Heart right ventricle (tissue), 16 donors: ENCODE measurements at regions not wholly inside any gene's neighbourhood (a gene's known extent, or its start where the extent isn't known, plus 50 kb on each side); places are given as distances from the start of the nearest gene placed in this dataset.
"Not testable (repeated sequence)": the region's sequence is repeated elsewhere in the genome, so short reads cannot be mapped to it uniquely, and the experiment has no call there.

Experiments used
- ATAC-seq, 8 donors: fragments of 200-7000 bp; cut with Tn5 transposase; one replicate each; pipeline ENCODE4 v1.9.1; 2020; ENCODE audit warnings: mild to moderate bottlenecking in 8 of 8, moderate library complexity in 8 of 8, moderate number of reproducible peaks in 1 of 8
- DNase-seq, 2 donors: peaks; one replicate each; pipeline ENCODE4 v3.0.0-alpha.2; 2020
- H3K27ac ChIP-seq, 10 donors: fragments of 200-600 bp; sonication (generic) in 2 of 10; one replicate each; pipeline versions ENCODE4 v1.5.0 to v1.8.0; 2020 to 2022; ENCODE audit warnings: mild to moderate bottlenecking in 3 of 10
- H3K27me3 ChIP-seq, 7 donors: fragments of 200-600 bp; one replicate each; pipeline ENCODE4 v1.8.0; 2021 to 2022; ENCODE audit warnings: mild to moderate bottlenecking in 2 of 7
- H3K36me3 ChIP-seq, 9 donors: fragments of 200-600 bp; sonication (generic) in 1 of 9; one replicate each; pipeline versions ENCODE4 v1.5.0 to v1.8.0; 2020 to 2022; ENCODE audit warnings: mild to moderate bottlenecking in 2 of 9
- H3K4me1 ChIP-seq, 9 donors: fragments of 200-600 bp; sonication (generic) in 1 of 9; one replicate each; pipeline versions ENCODE4 v1.5.0 to v1.8.0; 2020 to 2022; ENCODE audit warnings: mild to moderate bottlenecking in 4 of 9
- H3K4me3 ChIP-seq, 10 donors: fragments of 200-600 bp; sonication (generic) in 2 of 10; one replicate each; pipeline versions ENCODE4 v1.5.0 to v1.8.0; 2020 to 2022; ENCODE audit warnings: mild to moderate bottlenecking in 7 of 10, moderate library complexity in 2 of 10
- H3K9me3 ChIP-seq, 11 donors: fragments of 200-600 bp in 10 of 11; sonication (generic) in 2 of 11; one replicate each; pipeline versions ENCODE4 v1.5.0 to v1.8.0; 2013 to 2022; ENCODE audit warnings: mild to moderate bottlenecking in 2 of 11, control low read depth in 1 of 11, moderate library complexity in 1 of 11
- CTCF ChIP-seq, 9 donors: fragments of 200-600 bp; sonication (generic) in 2 of 9; IDR thresholded peaks; one replicate each; pipeline versions ENCODE4 v1.5.0 to v1.8.0; 2021 to 2022; ENCODE audit warnings: antibody characterized with exemption in 9 of 9, mild to moderate bottlenecking in 5 of 9, moderate library complexity in 1 of 9
- WGBS, 2 donors: extraction: QIAGEN DNeasy Blood & Tissue Kit; methylation state at CpG; one replicate each; pipeline ENCODE4 v1.1.7; 2013; ENCODE audit warnings: inconsistent platforms in 1 of 2; 5-methylcytosine and 5-hydroxymethylcytosine counted together
- intact Hi-C, 10 donors: fragments of 100-400 bp; cut with DNase I; formaldehyde crosslinking; loops; one replicate each; pipeline versions ENCODE4 v1.11.1 to v1.14.2; 2022
- donor health status: Arrhythmogenic right ventricular cardiomyopathy.
- donor health status: ischemic (EF 13 %, LVEDD 7.1; RV severe dilation, severe dysfunction).
- donor health status: healthy with polysubstance abuse.
- donor health status: DM: no; HTN: yes; CAD: no.
- donor health status: DM: no; HTN: no; CAD: no.
- donor health status: ischemic (EF 25% LVEDD 6.9; RV normal size, moderate dysfunction).
- donor health status: ischemic (EF 25% LVEDD 5.7; RV mildly dilated, moderate dysfunction).
- donor health status: healthy.
- donor health status: DM: yes; HTN: yes; CAD: no.
- donor health status: Ischemic cardiomyopathy.
- donor health status: ischemic (EF 35%, LVEDD 5.7; RV mildly dilated, moderate dysfunction).
- donor health status: nonischemic (EF 11% LVEDD 7.7; RV severe dilation, severe dysfunction).
- donor health status: DM: yes; HTN: yes; CAD: no.
- donor health status: PGD.
- donor health status: ischemic (EF 29% LVEDD 5.4; RV normal size, mild dysfunction).
- donor health status: nonischemic (EF 23%, LVEDD 6.1; RV moderate dilation, normal function).

- WGBS, 2 donors, result 97 to 100% methylated on average over 3 of the region's 3 CpGs
- H3K4me1 ChIP-seq, result not testable (repeated sequence)
Measured at GRCh38 chrX:132302687-132303086, 83.4 kb upstream of the RAP2C start.

GRCh38 chrX:132294776-132295495 lies 75.7 kb upstream of the RAP2C start:
- H3K27me3 ChIP-seq, result no peaks in the 10 kb centered on the region
- no peak for DNase-seq
- intact Hi-C loops, result loop anchor here (5.0 to 10.0 kb wide), 5 partner anchors 160 to 322 kb away; no protein-coding TSS in a partner anchor
- H3K9me3 ChIP-seq, result peaks cover 0 to 6% (median 0%) of the 10 kb centered on the region in 11 donors
- 90 to 91% methylated on average over 2 of the region's 2 CpGs for WGBS, 2 donors
- ATAC-seq, result no peak
- H3K4me1 ChIP-seq, result peaks cover 0 to 5% (median 0%) of the 10 kb centered on the region in 9 donors
- H3K27ac ChIP-seq, result no peak overlapping the region
- no peak for TF ChIP-seq CTCF (IDR thresholded peaks at IDR 0.05)
- H3K4me3 ChIP-seq, result no peak overlapping the region
- no peaks in the 10 kb centered on the region for H3K36me3 ChIP-seq

More at GRCh38 chrX:132302687-132303086, 83.4 kb upstream of the RAP2C start:
- H3K27ac ChIP-seq, ATAC-seq, H3K27me3 ChIP-seq, intact Hi-C loops, H3K36me3 ChIP-seq, DNase-seq, H3K4me3 ChIP-seq: not testable (repeated sequence)
- H3K9me3 ChIP-seq, result peaks cover 0 to 10% (median under 1%) of the 10 kb centered on the region in 11 donors

GRCh38 chrX:132294192-132294591 lies 74.9 kb upstream of the RAP2C start:
- intact Hi-C loops, result loop anchor here (5.0 to 10.0 kb wide), 5 partner anchors 161 to 323 kb away; no protein-coding TSS in a partner anchor
- ATAC-seq (no peak), DNase-seq (no peak)
- no peaks in the 10 kb centered on the region for H3K27me3 ChIP-seq
- H3K36me3 ChIP-seq, result no peaks in the 10 kb centered on the region
- H3K27ac ChIP-seq, result no peak overlapping the region
- peaks cover 0 to 6% (median 0%) of the 10 kb centered on the region in 11 donors for H3K9me3 ChIP-seq
- no peak for TF ChIP-seq CTCF (IDR thresholded peaks at IDR 0.05)
- 94% methylated on average over 1 of the region's 1 CpG for WGBS, 2 donors
- H3K4me1 ChIP-seq, result peaks cover 0 to 5% (median 0%) of the 10 kb centered on the region in 9 donors
- H3K4me3 ChIP-seq, result no peak overlapping the region

GRCh38 chrX:132292793-132293192 lies 73.5 kb upstream of the RAP2C start:
- peaks cover 0 to 6% (median 0%) of the 10 kb centered on the region in 11 donors for H3K9me3 ChIP-seq
- DNase-seq (peak in 1 of 2 donors; percentile 21), ATAC-seq (peak in 7 of 8 donors; percentile 49 to 71 (median 61))
- 9 to 11% methylated on average over 5 of the region's 5 CpGs for WGBS, 2 donors
- peaks cover 0 to 5% (median 0%) of the 10 kb centered on the region in 9 donors for H3K4me1 ChIP-seq
- intact Hi-C loops, result loop anchor here (5.0 to 10.0 kb wide), 5 partner anchors 162 to 325 kb away; no protein-coding TSS in a partner anchor
- H3K4me3 ChIP-seq, result no peak overlapping the region
- no peak overlapping the region for H3K27ac ChIP-seq
- no peaks in the 10 kb centered on the region for H3K36me3 ChIP-seq
- TF ChIP-seq CTCF (IDR thresholded peaks at IDR 0.05), result peak; percentile 28 to 75 (median 60)
- H3K27me3 ChIP-seq, result no peaks in the 10 kb centered on the region
